OCI-LY3 (cell line): ENCODE measurements at regions not wholly inside any gene's neighbourhood (a gene's known extent, or its start where the extent isn't known, plus 50 kb on each side); places are given as distances from the start of the nearest gene placed in this dataset.

ENCODE experiments used
- H2AFZ ChIP-seq: fragments of 200-600, 300-600 bp; shearing (Covaris generic); 2 replicates; pipeline ENCODE4 v1.6.0; 2014; ENCODE audit warnings: antibody characterized with exemption, low read depth, low read length
- H3K27ac ChIP-seq: fragments of 200-600, 300-600 bp; sonication (generic); 2 replicates; pipeline ENCODE4 v1.5.1; 2014; ENCODE audit warnings: mild to moderate bottlenecking, low read length, moderate library complexity, mixed read lengths
- H3K27me3 ChIP-seq: fragments of 200-600, 300-600 bp; sonication (generic); 2 replicates; pipeline ENCODE4 v1.6.1; 2014; ENCODE audit warnings: low read depth, low read length, mixed read lengths
- H3K36me3 ChIP-seq: fragments of 200-600, 300-600 bp; sonication (generic); replicated peaks from 2 replicates; pipeline ENCODE3; 2014; ENCODE audit warnings: low read depth, low read length, mixed read lengths
- H3K4me1 ChIP-seq: fragments of 300-600, 200-600 bp; sonication (generic); 2 replicates; pipeline ENCODE4 v1.6.1; 2014; ENCODE audit warnings: low read length, mixed read lengths
- H3K4me2 ChIP-seq: fragments of 200-600, 300-600 bp; sonication (generic); 2 replicates; pipeline ENCODE4 v1.6.1; 2014; ENCODE audit warnings: low read length, mixed read lengths
- H3K4me3 ChIP-seq: fragments of 300-600, 200-600 bp; sonication (generic); 2 replicates; pipeline ENCODE4 v1.5.1; 2014; ENCODE audit warnings: antibody characterized with exemption, mild to moderate bottlenecking, low read length, moderate library complexity
- H3K79me2 ChIP-seq: fragments of 300-600, 200-600 bp; shearing (Covaris generic); 2 replicates; pipeline ENCODE4 v1.6.1; 2014; ENCODE audit warnings: mild to moderate bottlenecking, low read length, mixed read lengths
- H3K9ac ChIP-seq: fragments of 300-600, 200-600 bp; shearing (Covaris generic); 2 replicates; pipeline ENCODE4 v1.6.0; 2014; ENCODE audit warnings: mild to moderate bottlenecking, low read length, moderate library complexity
- H3K9me3 ChIP-seq: fragments of 200-600, 300-600 bp; shearing (Covaris generic); 2 replicates; pipeline ENCODE4 v1.6.1; 2014; ENCODE audit warnings: low read length, mixed read lengths; ENCODE audit not compliant: insufficient read depth
- H4K20me1 ChIP-seq: fragments of 200-600, 300-600 bp; sonication (generic); 2 replicates; pipeline ENCODE4 v1.6.1; 2016; ENCODE audit warnings: low read length, mixed read lengths; ENCODE audit not compliant: insufficient read depth
- CTCF ChIP-seq: fragments of 200-600, 300-600 bp; sonication (generic); IDR thresholded peaks from 2 replicates; pipeline ENCODE4 v1.5.1; 2014; ENCODE audit warnings: antibody characterized with exemption, low read length, low read depth
- EZH2phosphoT487 ChIP-seq: fragments of 200-600 bp; shearing (Covaris generic); IDR thresholded peaks from 2 replicates; pipeline ENCODE4 v1.6.1; 2018; ENCODE audit warnings: antibody characterized with exemption, mixed run types, low read depth

- Histone ChIP-seq H3K9me3 (no peaks in the 10 kb centered on the region), H3K36me3 (no peaks in the 10 kb centered on the region), H3K27ac (no peak overlapping the region), H3K9ac (no peak overlapping the region), H3K27me3 (no peaks in the 10 kb centered on the region), H4K20me1 (no peaks in the 10 kb centered on the region), H2AFZ (no peak overlapping the region), H3K4me3 (no peak overlapping the region), H3K4me1 (peaks cover 22% of the 10 kb centered on the region), H3K4me2 (no peak overlapping the region), H3K79me2 (no peaks in the 10 kb centered on the region)
- TF ChIP-seq CTCF, result no peak
- TF ChIP-seq EZH2phosphoT487, result no peak
These were observed 399.2 kb downstream of the SPRY2 start for GRCh38 chr13:79941752-79942151.

- Histone ChIP-seq H3K27me3 (no peaks in the 10 kb centered on the region), H3K4me2 (peak overlapping the region; percentile 35), H3K27ac (no peak overlapping the region), H3K9me3 (no peaks in the 10 kb centered on the region), H3K79me2 (no peaks in the 10 kb centered on the region), H3K9ac (no peak overlapping the region), H3K4me3 (no peak overlapping the region), H2AFZ (no peak overlapping the region), H4K20me1 (no peaks in the 10 kb centered on the region), H3K36me3 (no peaks in the 10 kb centered on the region), H3K4me1 (peaks cover 22% of the 10 kb centered on the region)
- TF ChIP-seq EZH2phosphoT487, result no peak
- TF ChIP-seq CTCF, result no peak
These were observed 401.2 kb downstream of the SPRY2 start for GRCh38 chr13:79939689-79940088.

DNA sequence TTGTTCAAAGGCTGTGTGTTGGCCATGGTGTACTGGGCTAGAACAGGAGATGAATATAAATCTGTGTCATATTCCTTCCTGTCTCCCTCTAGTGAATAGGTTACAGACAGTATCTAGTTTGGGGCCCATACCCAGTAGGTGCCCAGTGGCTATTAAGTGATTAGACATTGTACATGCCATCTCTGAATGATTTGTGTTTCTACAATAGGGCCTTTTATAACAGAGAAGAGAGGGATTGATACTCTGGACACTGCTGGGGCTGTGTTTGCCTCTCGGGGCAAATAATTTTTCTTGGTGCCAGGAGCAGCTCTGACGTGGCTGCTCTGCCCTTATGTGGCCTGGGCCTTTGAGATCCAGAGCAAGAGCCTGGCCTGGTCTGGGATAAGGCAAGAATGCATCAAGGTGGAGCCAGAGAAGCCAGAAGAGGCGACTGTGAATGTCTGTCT, 403.1 kb downstream of the SPRY2 start:
- Histone ChIP-seq H3K9me3 (no peaks in the 10 kb centered on the region), H3K4me1 (peaks cover 22% of the 10 kb centered on the region), H3K27ac (no peak overlapping the region), H3K79me2 (no peaks in the 10 kb centered on the region), H4K20me1 (no peaks in the 10 kb centered on the region), H2AFZ (no peak overlapping the region), H3K9ac (no peak overlapping the region), H3K4me2 (no peak overlapping the region), H3K4me3 (no peak overlapping the region), H3K27me3 (no peaks in the 10 kb centered on the region), H3K36me3 (no peaks in the 10 kb centered on the region)
- TF ChIP-seq EZH2phosphoT487 (no peak), CTCF (no peak)

- Histone ChIP-seq H3K9ac (no peak overlapping the region), H2AFZ (no peak overlapping the region), H3K9me3 (no peaks in the 10 kb centered on the region), H4K20me1 (no peaks in the 10 kb centered on the region), H3K27me3 (no peaks in the 10 kb centered on the region), H3K27ac (no peak overlapping the region), H3K79me2 (no peaks in the 10 kb centered on the region), H3K4me3 (no peak overlapping the region), H3K4me1 (peaks cover 22% of the 10 kb centered on the region), H3K36me3 (no peaks in the 10 kb centered on the region), H3K4me2 (no peak overlapping the region)
- TF ChIP-seq CTCF, result no peak
- TF ChIP-seq EZH2phosphoT487, result no peak
These were observed 403.6 kb downstream of the SPRY2 start for GRCh38 chr13:79937311-79937710.
